GM18867 (cell line): ENCODE measurements at regions not wholly inside any gene's neighbourhood (a gene's known extent, or its start where the extent isn't known, plus 50 kb on each side); places are given as distances from the start of the nearest gene placed in this dataset.

Experiments
- ATAC-seq: cut with Tn5 transposase; IDR thresholded peaks from one replicate; pipeline ENCODE4 v1.9.1; 2021; ENCODE audit warnings: mild to moderate bottlenecking, moderate library complexity; ENCODE audit not compliant: unreplicated experiment

GRCh38 chr10:36087006-36088005 is 445.2 kb upstream of the FZD8 start:
- ATAC-seq: no peak

GRCh38 chr10:36075196-36075595 is 433.1 kb upstream of the FZD8 start:
- ATAC-seq: no peak

GRCh38 chr10:36073796-36074345 is 431.8 kb upstream of the FZD8 start:
- no peak for ATAC-seq

DNA sequence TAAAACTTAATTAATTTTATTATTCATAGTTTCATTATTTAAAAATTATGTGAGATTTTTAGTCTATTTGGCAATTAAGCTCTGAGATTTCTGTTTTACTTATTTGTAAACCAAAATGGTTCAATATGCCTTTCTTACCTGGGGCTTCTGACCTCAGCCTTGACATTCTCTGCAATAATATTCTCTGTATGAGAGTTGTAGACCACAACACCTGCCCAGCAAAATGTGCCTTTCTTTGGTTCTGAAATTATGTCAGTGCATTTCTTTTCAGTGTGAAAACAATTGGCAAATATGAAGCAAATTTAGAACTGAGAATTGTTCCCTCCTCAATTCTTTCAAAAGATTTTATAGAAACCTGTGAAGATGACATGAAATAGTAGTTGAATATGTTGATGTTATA is 426.4 kb upstream of the FZD8 start:
- ATAC-seq: no peak

DNA sequence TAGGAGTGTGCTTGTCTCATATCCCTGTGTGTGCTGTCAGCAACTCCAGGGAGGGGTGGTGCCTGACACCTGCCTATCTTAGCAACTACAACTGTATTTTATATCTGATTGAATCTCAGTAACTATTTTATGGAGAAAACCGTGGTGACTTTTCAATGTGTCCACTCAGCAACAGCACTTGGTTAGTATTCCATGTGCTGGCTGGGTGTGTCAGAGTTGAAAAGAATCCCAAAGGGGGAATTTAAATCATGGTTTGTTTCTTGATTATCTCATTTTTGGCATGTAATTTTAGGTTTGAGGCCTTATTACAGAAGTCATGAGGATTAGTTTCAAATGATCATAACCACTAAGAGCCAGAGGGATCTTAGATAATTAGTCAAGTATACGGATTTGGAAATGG is 425.7 kb upstream of the FZD8 start:
- ATAC-seq: no peak

GRCh38 chr10:36066850-36067249 is 424.8 kb upstream of the FZD8 start:
- ATAC-seq: no peak

- no peak for ATAC-seq
These were observed 424.0 kb upstream of the FZD8 start for GRCh38 chr10:36066102-36066501.

DNA sequence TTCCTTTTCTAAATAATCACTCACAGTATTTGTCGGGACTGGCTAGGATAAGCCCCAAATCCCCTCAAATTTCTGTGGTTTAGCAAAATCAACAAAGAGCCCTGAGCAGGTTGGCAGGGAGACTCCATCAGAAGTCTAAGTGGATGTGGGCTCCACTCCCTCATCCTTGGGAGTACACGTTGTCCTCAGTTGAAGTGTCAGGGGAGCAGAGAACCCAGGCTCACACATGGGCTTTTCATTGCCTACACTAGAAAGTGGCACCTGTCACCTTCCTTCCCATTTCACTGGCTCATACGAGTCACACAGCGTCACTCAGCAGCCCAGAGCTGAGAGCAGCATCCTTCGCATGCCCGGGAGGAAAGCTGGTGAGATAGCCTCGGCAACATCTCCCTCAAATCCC is 421.3 kb upstream of the FZD8 start:
- ATAC-seq: no peak

DNA sequence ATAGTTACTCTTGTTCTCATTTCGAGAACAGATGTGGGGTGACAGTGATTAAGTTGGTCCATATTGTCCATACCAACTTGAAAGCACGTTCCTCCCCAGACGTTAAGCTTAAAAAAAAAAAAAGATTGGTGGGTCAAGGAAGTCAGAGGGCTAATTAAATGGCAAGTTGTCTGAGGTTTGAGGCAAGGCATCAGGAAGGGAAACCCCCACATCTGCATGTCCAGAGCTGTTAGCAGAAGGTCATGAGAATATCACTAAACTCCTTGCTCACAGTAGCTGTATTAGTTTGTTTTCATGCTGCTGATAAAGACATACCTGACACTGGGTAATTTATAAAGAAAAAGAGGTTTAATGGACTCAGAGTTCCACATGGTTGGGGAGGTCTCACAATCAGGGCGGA is 415.6 kb upstream of the FZD8 start:
- ATAC-seq: no peak

DNA sequence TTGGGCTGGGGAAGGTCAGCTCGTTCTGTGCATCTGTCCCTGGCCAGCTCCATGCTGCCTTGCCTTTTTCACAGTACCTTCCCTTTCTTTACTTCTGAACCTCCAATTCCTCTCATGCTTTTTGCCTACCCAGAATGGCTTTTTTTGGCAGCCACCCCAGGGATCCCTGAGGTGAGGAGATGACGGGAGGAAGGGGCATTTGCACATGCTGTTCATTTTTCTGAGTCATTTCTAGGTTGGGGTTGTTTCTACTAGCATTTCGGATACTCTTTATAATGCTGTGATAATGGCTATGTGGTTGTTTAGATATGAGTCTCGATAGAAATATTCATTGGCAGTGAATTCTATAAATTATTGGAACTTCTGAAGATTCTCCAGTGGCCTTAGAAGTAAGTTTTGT is 415.1 kb upstream of the FZD8 start:
- no peak for ATAC-seq

- no peak for ATAC-seq
These were observed 411.7 kb upstream of the FZD8 start for GRCh38 chr10:36053775-36054174.

GRCh38 chr10:36053271-36053670 is 411.2 kb upstream of the FZD8 start:
- no peak for ATAC-seq

- no peak for ATAC-seq
These were observed 409.4 kb upstream of the FZD8 start for GRCh38 chr10:36051500-36051991.

DNA sequence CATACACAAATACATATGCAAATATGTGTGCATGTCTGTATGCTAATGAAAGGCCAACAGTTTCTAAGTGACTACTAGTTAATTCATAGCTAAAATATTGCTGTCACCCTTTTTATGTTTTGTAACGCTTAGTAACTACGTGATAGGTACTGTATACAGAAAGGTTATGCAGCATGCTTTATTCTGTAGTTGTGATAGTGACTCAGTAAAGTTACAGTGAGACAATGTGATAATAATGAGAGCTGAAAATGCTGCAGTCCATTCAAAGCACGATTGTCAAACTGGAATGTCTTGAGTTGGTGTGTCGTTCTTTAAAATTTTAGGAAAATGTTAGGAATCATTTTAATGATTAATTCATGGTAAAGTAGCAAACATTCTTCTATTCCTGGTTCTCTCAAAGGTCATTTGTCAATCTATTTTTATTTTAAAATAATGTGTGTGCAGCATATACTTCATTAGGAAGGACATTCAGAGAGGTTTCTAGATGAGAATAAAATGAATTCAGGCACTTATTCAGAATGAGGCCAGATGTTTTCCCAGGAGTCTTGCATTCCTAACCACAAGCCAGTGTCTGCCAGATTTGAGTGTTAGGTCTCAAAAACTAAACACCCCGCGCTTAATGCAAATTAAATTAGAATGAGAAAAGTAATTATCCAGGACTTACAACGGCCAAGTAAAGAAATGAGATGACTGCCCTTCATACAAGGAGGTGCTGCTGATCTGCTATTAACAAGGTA is 408.8 kb upstream of the FZD8 start:
- ATAC-seq: no peak

GRCh38 chr10:36048780-36049179 is 406.7 kb upstream of the FZD8 start:
- ATAC-seq: no peak

DNA sequence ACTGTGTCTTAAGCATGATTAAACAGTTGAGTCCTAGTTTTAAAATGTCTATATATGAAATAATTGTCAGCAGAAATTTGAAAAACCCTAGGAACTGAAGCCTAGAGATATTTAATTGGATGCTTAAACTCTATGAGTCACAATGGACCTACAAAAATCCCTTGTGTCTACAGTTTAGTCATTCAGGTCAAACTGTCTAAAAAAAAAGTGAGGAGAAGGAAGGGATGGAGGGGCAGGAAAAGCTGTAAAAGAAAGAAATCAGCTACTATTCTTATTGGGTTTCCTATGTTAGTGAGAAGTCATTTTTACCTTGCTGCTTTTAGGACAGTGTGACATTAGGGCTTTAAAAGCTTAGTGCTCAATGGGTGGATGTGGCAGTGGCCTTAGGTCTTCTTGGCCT is 406.1 kb upstream of the FZD8 start:
- no peak for ATAC-seq

GRCh38 chr10:36042135-36042534 is 400.0 kb upstream of the FZD8 start:
- ATAC-seq: no peak

- ATAC-seq: no peak
These were observed 396.3 kb upstream of the FZD8 start for GRCh38 chr10:36038316-36038955.

DNA sequence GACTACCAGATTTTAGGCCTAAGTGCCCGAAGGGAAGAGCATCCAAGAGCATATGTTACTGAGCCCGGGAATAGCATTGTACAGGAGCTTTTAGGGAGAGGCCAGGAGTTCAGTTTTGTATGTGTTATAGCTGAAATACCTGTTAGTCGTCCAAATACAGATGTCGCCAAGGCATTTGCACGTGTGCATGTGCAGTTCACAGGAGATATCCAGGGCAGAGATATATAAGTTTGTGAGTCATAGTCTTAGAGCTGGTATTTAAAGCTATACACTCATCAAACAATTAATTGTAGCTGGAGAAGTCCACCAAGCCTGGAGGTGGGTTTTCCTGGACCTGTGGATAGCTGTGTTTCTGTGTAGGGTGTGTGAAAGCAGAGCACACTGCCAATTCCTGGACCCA is 394.0 kb upstream of the FZD8 start:
- no peak for ATAC-seq

DNA sequence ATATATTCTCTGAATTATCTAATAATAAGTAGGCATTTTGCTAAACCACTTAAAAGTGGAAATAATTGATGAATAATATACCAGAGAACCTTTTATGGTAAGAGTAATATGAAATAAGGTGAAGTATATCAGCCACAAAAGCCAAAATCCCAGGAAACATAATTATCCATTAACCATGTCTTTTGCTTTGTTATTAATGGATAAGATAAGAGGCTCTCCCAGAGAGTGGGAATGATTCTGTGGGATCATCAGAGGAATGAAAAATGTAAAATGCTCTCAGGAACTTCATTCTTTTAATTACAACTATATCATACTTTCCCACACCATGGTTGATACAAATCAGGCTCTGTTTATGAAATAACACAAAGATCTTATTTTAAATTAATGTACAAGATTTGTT is 391.7 kb upstream of the FZD8 start:
- ATAC-seq: no peak

DNA sequence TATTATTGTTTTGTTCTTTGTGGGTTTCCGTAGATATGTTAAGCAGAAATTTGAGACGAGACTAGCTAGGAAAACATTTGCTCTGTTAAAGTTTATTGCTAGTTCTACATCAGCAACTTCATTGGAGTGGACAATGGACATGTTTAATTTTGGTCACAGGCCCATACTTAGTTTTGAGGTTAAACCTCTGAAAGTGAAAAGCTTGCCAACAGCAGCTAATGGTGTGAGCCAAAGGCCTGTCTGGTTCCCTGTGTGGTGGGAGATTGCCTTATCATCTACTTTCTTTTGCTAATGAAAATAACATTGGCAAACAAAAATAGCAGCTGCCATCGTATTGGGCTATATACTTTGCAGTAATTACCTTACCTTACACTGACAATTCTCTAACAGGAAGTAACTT is 388.4 kb upstream of the FZD8 start:
- ATAC-seq: no peak
